Mesothelial cell of epicardium (in vitro differentiated cells): ENCODE measurements at regions not wholly inside any gene's neighbourhood (a gene's known extent, or its start where the extent isn't known, plus 50 kb on each side); places are given as distances from the start of the nearest gene placed in this dataset.
"Not testable (repeated sequence)": the region's sequence is repeated elsewhere in the genome, so short reads cannot be mapped to it uniquely, and the experiment has no call there.

Experiments
- DNase-seq, 2 experiments: peaks; one replicate each; pipeline ENCODE4 v3.0.0; 2021; ENCODE audit warnings: low spot score in 2 of 2; ENCODE audit not compliant: unreplicated experiment in 2 of 2
- H3K27ac Mint-ChIP-seq: 2 replicates; pipeline ENCODE4 v1.8.0; 2021; ENCODE audit warnings: mixed read lengths
- H3K27me3 Mint-ChIP-seq: 2 replicates; pipeline ENCODE4 v1.8.0; 2021; ENCODE audit warnings: low read depth, mixed read lengths
- H3K36me3 Mint-ChIP-seq: 2 replicates; pipeline ENCODE4 v1.8.0; 2021; ENCODE audit warnings: mixed read lengths
- H3K4me1 Mint-ChIP-seq: 2 replicates; pipeline ENCODE4 v1.8.0; 2021; ENCODE audit warnings: mixed read lengths
- H3K4me3 Mint-ChIP-seq: 2 replicates; pipeline ENCODE4 v1.8.0; 2021; ENCODE audit warnings: mild to moderate bottlenecking, moderate library complexity, mixed read lengths
- H3K9me3 Mint-ChIP-seq: 2 replicates; pipeline ENCODE4 v1.8.0; 2021; ENCODE audit warnings: mixed read lengths
- TF ChIP-seq, protein P1 (sequence below): fragments of 200-600 bp; sonication (generic); IDR thresholded peaks from one replicate; pipeline ENCODE4 v1.5.0; 2021; ENCODE audit warnings: antibody characterized with exemption; ENCODE audit not compliant: unreplicated experiment

DNA sequence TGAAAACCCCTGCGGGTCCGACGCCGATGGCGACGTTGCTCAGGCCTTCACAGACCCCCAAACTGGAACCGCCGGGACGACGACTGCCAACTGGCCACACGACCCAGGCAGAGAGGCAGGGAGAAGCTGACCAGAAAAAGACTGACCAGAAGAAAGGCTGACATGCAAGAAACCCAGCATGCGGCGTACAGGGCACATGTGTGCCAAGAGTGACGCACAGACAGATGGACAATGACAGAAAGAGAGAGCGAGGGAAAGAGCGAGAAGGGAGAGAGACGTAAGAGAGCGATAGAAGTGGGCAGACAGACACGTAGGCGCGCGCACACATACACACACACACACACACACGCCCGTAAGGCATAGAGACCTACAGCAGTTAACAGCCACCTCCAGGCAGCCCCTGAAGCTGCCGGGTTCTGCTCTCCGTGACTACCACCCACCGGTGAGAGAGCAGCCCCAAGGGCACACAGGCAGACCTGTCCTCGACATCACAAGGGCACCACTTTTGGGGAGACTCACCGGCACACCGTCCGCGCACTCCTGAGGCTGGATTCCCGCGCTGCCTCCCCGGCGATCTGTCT, 67.2 kb upstream of the ZNF527 start:
- H3K36me3 Mint-ChIP-seq, result peaks cover 7% of the 10 kb centered on the region
- H3K27ac Mint-ChIP-seq, result no peak overlapping the region
- H3K27me3 Mint-ChIP-seq, result no peaks in the 10 kb centered on the region
- no peaks in the 10 kb centered on the region for H3K4me1 Mint-ChIP-seq
- H3K4me3 Mint-ChIP-seq, result peak overlapping the region; percentile 72
- TF ChIP-seq, protein P1, sequence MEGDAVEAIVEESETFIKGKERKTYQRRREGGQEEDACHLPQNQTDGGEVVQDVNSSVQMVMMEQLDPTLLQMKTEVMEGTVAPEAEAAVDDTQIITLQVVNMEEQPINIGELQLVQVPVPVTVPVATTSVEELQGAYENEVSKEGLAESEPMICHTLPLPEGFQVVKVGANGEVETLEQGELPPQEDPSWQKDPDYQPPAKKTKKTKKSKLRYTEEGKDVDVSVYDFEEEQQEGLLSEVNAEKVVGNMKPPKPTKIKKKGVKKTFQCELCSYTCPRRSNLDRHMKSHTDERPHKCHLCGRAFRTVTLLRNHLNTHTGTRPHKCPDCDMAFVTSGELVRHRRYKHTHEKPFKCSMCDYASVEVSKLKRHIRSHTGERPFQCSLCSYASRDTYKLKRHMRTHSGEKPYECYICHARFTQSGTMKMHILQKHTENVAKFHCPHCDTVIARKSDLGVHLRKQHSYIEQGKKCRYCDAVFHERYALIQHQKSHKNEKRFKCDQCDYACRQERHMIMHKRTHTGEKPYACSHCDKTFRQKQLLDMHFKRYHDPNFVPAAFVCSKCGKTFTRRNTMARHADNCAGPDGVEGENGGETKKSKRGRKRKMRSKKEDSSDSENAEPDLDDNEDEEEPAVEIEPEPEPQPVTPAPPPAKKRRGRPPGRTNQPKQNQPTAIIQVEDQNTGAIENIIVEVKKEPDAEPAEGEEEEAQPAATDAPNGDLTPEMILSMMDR, result no peak
- no peak for DNase-seq
- H3K9me3 Mint-ChIP-seq, result peaks cover 29% of the 10 kb centered on the region

DNA sequence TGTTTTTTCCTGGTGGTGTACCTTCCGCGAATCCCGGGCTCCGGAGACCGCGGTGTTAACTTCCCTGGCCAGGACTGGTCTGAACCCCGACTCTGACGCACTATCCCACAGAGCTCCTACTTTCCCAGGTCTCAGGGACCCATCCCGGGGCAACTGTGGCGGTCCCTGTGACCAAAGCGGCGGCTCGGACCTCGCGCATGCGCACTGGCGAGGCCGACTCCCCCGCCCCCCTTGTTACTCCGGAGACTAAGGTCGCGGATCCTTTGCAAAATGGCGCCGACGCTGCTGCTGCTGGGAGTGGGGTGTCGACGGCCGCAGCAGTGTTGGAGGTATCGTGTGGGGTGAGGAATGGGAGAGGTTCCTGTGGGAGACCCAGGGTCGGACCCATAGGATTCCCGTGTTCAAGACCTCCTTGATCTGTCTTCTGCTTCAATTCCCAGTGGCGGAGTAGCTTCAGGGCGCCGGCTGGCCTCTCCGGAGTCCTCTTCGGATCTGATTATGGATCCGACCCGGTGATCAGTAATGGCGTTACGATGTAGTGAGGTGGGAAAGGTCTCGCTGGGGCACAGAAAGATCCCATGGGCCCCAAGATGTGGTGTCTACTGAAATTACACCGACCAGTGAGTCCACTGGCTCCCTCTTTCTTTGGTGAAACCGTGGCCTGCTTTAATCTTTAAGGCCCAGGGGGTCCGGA, 66.6 kb upstream of the ZNF527 start:
- Mint-ChIP-seq H3K4me1 (no peaks in the 10 kb centered on the region), H3K27me3 (no peaks in the 10 kb centered on the region), H3K36me3 (peaks cover 7% of the 10 kb centered on the region), H3K4me3 (peak overlapping the region; percentile 72), H3K27ac (peak overlapping the region; percentile 21), H3K9me3 (peaks cover 29% of the 10 kb centered on the region)
- no peak for DNase-seq
- TF ChIP-seq, protein P1, result no peak

DNA sequence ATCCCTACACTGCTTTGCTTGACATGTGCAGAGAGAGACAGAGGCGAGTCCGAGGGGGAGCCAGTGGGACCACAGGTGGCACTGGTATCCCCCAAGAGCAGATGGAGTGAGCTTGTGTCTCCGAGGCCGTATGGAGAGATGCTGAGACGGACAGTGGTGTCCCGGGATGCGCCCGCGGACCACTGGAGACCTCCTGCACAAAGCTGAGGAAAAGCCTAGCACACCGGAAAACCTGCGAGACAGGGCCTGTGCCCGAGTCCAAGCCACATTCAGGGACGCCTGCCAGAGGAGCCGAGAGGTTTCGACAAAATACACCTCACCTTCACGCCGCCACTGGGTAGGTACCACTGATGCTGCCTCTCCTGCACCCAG, 66.0 kb upstream of the ZNF527 start:
- peaks cover 7% of the 10 kb centered on the region for H3K36me3 Mint-ChIP-seq
- no peak overlapping the region for H3K4me3 Mint-ChIP-seq
- TF ChIP-seq, protein P1, result no peak
- no peaks in the 10 kb centered on the region for H3K4me1 Mint-ChIP-seq
- H3K27ac Mint-ChIP-seq, result no peak overlapping the region
- H3K27me3 Mint-ChIP-seq, result no peaks in the 10 kb centered on the region
- H3K9me3 Mint-ChIP-seq, result peaks cover 29% of the 10 kb centered on the region
- no peak for DNase-seq

DNA sequence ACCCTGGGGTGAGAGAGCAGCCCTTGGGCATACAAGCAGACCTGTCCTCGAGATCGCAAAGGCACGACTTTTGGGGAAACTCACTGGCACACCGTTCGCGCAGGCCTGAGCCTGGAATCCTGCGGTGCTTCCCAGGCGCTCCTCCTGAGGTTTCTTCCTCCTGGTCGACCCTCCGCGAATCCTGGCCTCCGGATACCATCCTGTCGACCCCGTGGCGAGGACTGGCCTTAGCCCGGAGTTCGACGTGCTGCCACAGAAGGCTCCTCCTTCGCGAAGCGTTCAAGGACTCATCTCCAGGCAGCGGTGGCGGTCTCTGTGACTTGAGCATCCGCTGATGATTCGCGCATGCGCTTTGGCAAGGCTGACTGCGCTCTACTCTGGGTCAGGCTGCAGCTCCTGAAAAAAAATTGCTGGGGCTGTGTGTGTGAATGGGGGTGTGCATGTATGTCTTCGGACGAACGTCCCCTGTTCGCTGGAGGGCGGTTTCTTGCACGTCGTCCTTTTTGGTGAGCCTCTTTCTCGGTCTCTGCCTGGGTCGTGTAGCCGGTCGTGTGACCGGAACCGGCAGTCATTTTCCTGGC, 64.4 kb upstream of the ZNF527 start:
- H3K36me3 Mint-ChIP-seq, result peaks cover 7% of the 10 kb centered on the region
- H3K4me1 Mint-ChIP-seq, result no peaks in the 10 kb centered on the region
- no peak overlapping the region for H3K4me3 Mint-ChIP-seq
- TF ChIP-seq, protein P1, result no peak
- H3K27me3 Mint-ChIP-seq, result no peaks in the 10 kb centered on the region
- DNase-seq, result no peak
- H3K9me3 Mint-ChIP-seq, result peaks cover 29% of the 10 kb centered on the region
- H3K27ac Mint-ChIP-seq, result no peak overlapping the region

DNA sequence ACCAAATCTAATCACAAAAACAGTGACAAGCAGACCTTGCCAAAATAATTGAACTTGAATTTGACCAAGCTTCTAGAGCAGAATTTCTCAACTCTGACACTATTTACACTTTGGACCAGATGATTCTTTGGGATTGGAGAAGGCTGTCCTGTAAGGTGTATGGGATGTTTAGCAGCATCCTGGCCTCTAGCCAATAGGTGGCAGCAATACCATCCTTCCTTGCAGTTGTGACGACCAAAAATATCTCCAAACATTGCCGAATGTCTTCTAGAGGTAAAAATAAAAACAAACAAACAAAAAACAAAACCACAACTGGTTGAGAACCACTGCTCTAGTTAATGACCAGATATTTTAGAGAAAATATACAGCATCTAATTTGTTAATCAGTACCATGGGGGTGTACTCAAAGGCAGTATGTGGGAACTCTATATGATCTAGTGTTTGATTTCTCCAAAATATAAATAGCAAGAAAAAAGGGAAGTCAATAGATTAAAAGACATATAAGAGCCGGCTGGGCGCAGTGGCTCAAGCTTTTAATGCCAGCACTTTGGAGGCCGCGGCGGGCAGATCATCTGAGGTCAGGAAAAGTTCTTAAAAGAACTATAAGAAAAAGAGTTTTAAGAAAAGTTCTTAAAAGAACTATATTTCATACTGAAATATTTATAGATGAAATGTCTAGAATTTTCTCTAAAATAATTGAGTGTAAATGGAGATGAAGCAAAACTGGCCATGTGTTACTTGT, 60.9 kb upstream of the ZNF527 start:
- no peak overlapping the region for H3K27ac Mint-ChIP-seq
- H3K9me3 Mint-ChIP-seq, result peaks cover 20% of the 10 kb centered on the region
- DNase-seq, result no peak
- no peak overlapping the region for H3K4me3 Mint-ChIP-seq
- no peaks in the 10 kb centered on the region for H3K27me3 Mint-ChIP-seq
- TF ChIP-seq, protein P1, result no peak
- peaks cover 3% of the 10 kb centered on the region for H3K4me1 Mint-ChIP-seq
- H3K36me3 Mint-ChIP-seq, result peaks cover 4% of the 10 kb centered on the region

DNA sequence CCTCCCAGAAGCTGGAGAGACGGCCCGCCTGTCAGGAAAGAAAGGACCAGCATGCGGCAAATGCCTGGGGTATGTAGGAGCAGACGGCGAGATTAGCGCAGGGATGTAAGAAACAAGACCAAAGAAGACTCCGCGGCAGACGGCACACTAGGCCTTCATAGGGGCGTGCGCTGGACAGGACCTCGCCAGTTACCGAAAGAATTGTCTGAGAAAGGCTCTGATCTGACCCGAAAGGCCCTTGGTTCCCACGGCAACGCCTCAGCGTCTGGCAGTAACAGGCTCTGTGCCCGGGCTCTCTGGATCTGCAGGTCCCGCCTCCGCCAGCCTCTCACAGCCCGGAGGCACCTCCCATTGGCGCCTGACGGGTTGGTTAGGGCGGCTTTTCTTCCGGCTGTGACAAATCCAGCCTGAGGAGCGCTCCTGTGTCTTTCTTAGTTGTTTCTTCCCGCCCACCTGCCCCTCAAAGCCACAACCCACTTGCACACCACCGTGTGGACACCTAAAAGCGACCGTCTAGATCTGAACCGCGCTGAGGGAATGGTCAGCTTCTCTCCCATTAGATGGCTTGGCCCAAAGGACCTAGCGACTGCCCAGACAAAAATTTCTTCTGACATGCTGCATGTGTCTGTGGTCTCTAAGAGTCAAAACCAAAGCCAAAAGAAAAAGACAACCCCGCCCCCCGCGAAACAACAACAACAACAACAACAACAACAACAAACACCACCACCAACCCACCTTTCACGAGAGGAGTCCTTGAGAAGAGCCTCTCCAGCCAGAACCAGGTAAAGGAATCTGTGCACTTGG, 58.2 kb upstream of the ZNF527 start:
- not testable (repeated sequence) for DNase-seq, H3K4me1 Mint-ChIP-seq, H3K27me3 Mint-ChIP-seq, H3K9me3 Mint-ChIP-seq, H3K36me3 Mint-ChIP-seq
- peak overlapping the region; percentile 82 for H3K27ac Mint-ChIP-seq
- peak overlapping the region; percentile 66 for H3K4me3 Mint-ChIP-seq
